HG02642 (cell line): ENCODE measurements at regions not wholly inside any gene's neighbourhood (a gene's known extent, or its start where the extent isn't known, plus 50 kb on each side); places are given as distances from the start of the nearest gene placed in this dataset.

Experiments used
- ATAC-seq: cut with Tn5 transposase; IDR thresholded peaks from one replicate; pipeline ENCODE4 v1.9.1; 2021; ENCODE audit warnings: mild to moderate bottlenecking; ENCODE audit not compliant: unreplicated experiment, poor library complexity

- no peak for ATAC-seq
These were observed 406.1 kb downstream of the SLC4A3 start for GRCh38 chr2:220033546-220033945.

DNA sequence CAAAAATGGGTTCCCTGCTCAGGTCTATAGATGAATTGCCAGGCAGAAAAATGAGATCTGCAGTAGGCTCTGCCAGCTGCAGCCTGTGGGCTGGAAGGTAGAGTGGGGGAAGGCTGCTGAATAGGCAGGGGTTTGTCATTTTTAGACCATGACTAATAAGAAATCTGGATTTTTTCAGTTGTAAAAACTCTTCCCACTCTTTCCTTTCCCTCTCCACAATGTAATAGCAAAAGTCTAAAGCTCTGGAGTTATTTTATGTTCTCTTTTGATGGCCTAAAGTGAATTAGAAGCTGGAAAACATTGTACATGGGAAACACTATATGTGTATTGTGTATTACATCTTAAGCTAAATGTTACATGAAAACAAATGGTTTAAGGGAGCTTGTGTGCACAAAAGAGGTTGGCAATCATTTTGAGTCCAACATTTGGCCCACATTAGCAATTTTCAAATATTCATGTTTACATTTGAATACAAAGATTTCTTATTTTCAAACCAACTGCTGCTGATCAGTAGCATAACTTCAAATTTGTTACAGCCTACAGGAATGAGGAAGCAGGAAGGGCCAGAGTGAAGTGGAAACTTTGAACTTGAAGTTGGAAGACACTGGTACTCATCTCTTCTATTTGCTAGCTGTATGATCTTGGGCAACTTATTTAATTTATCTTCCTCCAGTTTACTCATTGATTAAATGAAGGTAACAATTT, 407.1 kb downstream of the SLC4A3 start:
- ATAC-seq: no peak

GRCh38 chr2:220036431-220036830, 409.0 kb downstream of the SLC4A3 start:
- ATAC-seq: no peak

- ATAC-seq: no peak
These were observed 412.9 kb downstream of the SLC4A3 start for GRCh38 chr2:220040346-220040745.

DNA sequence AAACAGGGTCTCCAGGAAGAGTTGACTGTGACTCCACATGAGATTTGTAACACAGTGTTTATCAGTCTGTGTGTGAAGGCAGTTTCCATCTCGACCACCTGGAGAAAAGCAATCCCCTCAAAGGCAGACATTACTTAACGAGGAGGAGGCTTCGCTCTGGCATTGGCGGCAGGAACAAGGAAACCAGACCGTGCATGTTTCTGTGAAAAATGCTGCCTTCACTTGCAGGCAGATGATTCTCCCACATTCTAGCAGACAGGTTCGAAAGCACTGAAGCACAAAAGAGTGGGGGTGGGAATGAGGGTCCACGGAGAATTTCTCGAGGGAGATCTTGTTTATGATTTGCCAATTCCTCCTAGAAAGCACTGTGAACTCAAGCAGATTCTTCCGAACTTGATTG, 414.0 kb downstream of the SLC4A3 start:
- ATAC-seq: no peak

- ATAC-seq: no peak
These were observed 415.9 kb downstream of the SLC4A3 start for GRCh38 chr2:220043155-220043989.

DNA sequence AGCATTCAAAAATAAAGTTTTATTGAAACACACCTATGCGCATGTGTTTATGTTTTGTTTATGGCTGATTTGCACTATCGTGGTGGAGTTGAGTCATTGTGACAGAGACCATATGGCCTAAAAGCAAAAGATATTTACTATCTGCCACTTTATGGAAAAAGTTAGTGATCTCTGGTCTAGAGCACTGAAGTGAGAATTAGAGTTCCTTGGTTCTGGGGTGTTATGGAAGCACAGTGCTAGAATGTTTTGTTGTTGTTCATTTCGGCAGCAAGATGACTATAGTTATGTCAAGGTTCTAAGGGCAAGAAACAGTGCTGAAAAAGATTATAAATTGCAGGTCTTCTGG, 416.5 kb downstream of the SLC4A3 start:
- no peak for ATAC-seq

DNA sequence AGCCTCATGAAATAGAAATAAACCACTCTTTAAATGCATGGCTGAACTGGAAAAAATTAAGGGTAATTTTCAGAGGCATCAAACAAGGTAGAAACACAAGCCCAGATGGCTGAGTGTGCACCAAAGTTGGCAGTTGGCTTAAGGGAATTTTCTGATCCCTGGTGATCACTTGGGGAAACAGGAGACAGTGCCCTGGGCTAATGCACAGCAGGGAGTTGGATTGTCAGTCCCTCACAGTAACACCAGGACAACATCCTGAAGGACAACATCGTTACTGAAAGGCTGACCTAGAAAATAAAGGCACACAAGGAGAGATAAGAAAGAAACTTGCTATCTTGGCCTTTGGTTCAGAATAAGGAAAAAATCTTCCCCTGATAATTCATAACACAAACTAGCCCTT, 417.0 kb downstream of the SLC4A3 start:
- no peak for ATAC-seq

- ATAC-seq: no peak
These were observed 419.1 kb downstream of the SLC4A3 start for GRCh38 chr2:220046507-220046906.

GRCh38 chr2:220051716-220052115, 424.3 kb downstream of the SLC4A3 start:
- no peak for ATAC-seq

- no peak for ATAC-seq
These were observed 426.5 kb downstream of the SLC4A3 start for GRCh38 chr2:220053919-220054318.

DNA sequence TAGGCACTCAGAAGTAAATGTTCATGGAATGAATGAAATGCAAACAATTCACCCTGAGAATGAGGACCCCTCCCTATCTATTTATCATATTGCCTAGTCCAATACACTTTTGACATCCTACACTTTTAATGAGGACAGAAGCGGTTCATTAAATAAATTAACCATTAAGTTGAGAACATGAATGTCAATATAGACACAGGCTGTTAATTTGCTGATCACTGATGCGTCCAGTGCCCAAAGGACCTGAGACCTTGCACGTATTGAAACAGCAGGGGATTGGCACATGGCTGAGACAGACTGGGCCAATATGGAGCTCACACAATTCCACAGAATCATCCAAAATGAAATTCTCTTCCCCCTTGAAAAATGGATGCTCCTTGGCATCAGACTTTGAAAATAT, 430.0 kb downstream of the SLC4A3 start:
- ATAC-seq: no peak

- ATAC-seq: no peak
These were observed 430.5 kb downstream of the SLC4A3 start for GRCh38 chr2:220057916-220058315.

DNA sequence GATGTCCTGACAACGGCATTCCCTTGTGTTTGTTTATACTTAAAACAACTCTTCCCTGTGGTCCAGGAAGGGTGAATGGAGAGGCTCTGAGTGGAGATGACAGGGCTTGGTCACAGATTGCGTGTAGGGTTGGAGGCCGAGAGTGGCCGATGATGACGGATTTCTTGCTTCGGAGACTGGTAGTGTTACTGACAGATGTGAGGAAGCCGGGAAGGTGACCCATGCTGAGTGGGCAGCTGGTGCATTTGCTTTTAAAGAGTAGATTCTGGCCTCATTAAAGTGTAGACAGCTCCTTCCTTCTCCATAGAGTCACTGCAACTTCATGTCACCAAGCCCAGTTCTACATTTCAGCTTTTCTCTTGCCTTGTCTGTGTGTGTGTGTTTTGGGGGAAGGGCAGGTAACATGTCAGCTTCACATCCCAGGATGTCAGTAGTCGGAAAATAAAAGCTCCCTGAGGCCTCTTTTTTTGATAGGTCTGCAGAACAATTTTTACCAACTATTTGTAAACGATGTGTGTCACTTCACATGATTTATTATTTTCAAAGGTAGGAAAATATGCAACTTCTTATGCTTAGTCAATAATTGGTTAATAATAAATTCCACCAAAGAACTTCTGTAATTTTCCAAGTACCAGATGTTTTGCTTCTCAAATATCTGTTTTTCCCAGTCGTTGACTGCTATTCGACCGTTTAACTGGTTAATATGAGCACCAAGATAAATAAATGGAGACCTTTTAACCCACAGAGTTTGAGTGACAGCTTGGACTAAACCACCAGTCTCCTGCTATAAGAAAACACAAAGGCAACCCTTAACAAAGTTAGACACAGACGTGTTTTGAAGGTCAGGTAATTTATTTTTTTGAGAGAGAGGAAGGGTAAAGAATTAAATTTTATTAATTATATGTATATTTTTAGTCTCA, 436.9 kb downstream of the SLC4A3 start:
- no peak for ATAC-seq

DNA sequence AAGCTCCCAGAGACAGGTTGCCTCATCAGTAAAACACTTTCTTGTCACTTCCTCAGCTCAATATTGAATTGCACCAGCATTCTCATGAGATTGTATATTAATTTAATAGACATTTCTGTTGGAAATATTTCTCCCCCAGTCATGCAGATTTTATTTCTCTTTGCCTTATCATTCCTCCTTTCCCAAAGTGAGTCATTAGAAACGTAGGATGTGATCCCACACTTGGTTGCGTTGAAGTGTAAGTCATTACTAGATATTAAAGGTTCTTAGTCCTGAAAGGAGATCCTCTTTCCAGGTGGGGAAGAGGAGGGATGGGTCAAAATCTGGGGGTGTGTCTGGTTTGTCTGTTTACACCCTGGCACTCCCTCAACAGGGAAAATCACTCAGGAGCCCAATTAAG, 438.2 kb downstream of the SLC4A3 start:
- no peak for ATAC-seq

DNA sequence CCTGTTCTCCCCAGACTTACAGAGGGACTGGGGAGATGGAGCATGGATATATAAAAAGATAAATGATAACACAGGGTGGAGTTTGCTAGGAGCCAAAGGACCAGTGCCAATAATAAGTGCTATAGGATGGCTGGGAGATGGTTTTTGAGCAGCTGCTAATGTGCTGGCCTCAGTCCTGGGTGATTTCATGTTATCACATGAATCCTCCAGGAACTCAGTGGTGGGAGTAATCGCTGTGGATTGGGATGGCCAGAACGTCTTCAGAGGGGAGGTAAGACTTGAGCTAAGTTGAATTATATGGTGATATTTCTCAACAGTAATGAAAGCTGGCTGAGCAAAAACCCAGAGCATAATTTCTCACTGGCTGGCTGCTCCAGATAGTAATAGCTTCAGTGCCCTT, 441.4 kb downstream of the SLC4A3 start:
- ATAC-seq: no peak

- ATAC-seq: no peak
These were observed 442.9 kb downstream of the SLC4A3 start for GRCh38 chr2:220070349-220070748.

- no peak for ATAC-seq
These were observed 444.3 kb downstream of the SLC4A3 start for GRCh38 chr2:220071696-220072095.

GRCh38 chr2:220072669-220073220, 445.3 kb downstream of the SLC4A3 start:
- no peak for ATAC-seq

- ATAC-seq: no peak
These were observed 448.4 kb downstream of the SLC4A3 start for GRCh38 chr2:220075835-220076234.

DNA sequence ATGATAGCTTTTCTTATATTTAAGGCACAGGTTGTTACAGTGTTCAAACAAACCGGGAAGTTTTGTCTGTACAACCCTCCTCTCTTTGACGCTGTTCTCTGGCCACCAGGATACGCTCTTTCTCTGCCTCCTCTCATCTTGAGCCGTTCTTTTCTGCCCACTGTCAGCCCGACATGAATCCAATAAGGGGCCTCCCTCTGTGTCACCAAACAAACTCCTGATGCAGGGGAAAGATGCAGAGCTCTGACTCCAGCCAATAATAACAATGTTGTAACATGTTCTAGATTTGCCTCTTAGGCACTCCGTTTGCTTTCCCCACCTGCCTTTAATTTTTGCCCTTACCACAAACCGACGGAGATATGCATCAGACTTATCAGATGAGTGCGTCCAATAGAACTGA, 449.3 kb downstream of the SLC4A3 start:
- no peak for ATAC-seq
